GM12878 (cell line): ENCODE measurements at regions not wholly inside any gene's neighbourhood (a gene's known extent, or its start where the extent isn't known, plus 50 kb on each side); places are given as distances from the start of the nearest gene placed in this dataset.

ENCODE experiments used
- BRCA1 ChIP-seq: IDR thresholded peaks from 2 replicates; pipeline ENCODE4 v1.6.1; 2011; ENCODE audit warnings: low read depth, low read length, improper control_type of control experiment
- CBFB ChIP-seq: IDR thresholded peaks from 2 replicates; pipeline ENCODE4 v1.6.1; 2016; ENCODE audit warnings: antibody characterized with exemption, low read depth
- CEBPB ChIP-seq, 2 experiments: fragments of 150-350 bp in 1 of 2; IDR thresholded peaks; 2 replicates each; pipeline ENCODE4 v1.6.1; 2012 to 2014; ENCODE audit warnings: low read depth in 2 of 2, low read length in 2 of 2, borderline replicate concordance in 1 of 2, inconsistent platforms in 1 of 2
- CTCF ChIP-seq, 3 experiments: IDR thresholded peaks in 2 of 3; conservative IDR thresholded peaks in 1 of 3; 2 replicates each; pipeline ENCODE4 v1.5.1; 2011; ENCODE audit warnings: low read depth in 3 of 3, low read length in 3 of 3, mild to moderate bottlenecking in 3 of 3, control low read depth in 2 of 3, moderate library complexity in 2 of 3, inconsistent platforms in 1 of 3, mixed read lengths in 1 of 3; ENCODE audit not compliant: control insufficient read depth in 2 of 3, insufficient read depth in 1 of 3; ENCODE audit errors: extremely low read depth in 1 of 3
- EP300 ChIP-seq, 2 experiments: fragments of 150-350 bp in 1 of 2; IDR thresholded peaks; 2 replicates each; pipeline ENCODE4 v1.6.1; 2011 to 2012; ENCODE audit warnings: low read depth in 2 of 2, low read length in 2 of 2, borderline replicate concordance in 1 of 2, improper control_type of control experiment in 1 of 2, inconsistent platforms in 1 of 2; ENCODE audit not compliant: control insufficient read depth in 1 of 2
- IKZF2 ChIP-seq, 2 experiments: fragments of 450-650 bp; IDR thresholded peaks; 2 replicates each; pipeline ENCODE4 v1.6.1; 2017; ENCODE audit warnings: mild to moderate bottlenecking in 2 of 2, moderate library complexity in 2 of 2
- MTA3 ChIP-seq: IDR thresholded peaks from 2 replicates; pipeline ENCODE4 v1.6.1; 2012; ENCODE audit warnings: low read length, inconsistent platforms, borderline replicate concordance
- MYB ChIP-seq: fragments of 150-350 bp; IDR thresholded peaks from 2 replicates; pipeline ENCODE4 v1.6.1; 2014; ENCODE audit warnings: mild to moderate bottlenecking, low read depth, low read length, borderline replicate concordance
- MYC ChIP-seq: IDR thresholded peaks from 2 replicates; pipeline ENCODE4 v1.6.1; 2011; ENCODE audit warnings: mild to moderate bottlenecking, low read length, moderate library complexity, inconsistent platforms; ENCODE audit not compliant: insufficient read depth, insufficient replicate concordance, insufficient read length, severe bottlenecking
- NFIC ChIP-seq: IDR thresholded peaks from 2 replicates; pipeline ENCODE4 v1.6.1; 2012; ENCODE audit warnings: low read depth, mild to moderate bottlenecking, inconsistent platforms, low read length, moderate library complexity
- NFXL1 ChIP-seq: fragments of 450-650 bp; IDR thresholded peaks from 2 replicates; pipeline ENCODE4 v1.6.1; 2017; ENCODE audit warnings: antibody characterized with exemption, mild to moderate bottlenecking, borderline replicate concordance
- SMC3 ChIP-seq: IDR thresholded peaks from 2 replicates; pipeline ENCODE4 v1.6.1; 2011; ENCODE audit warnings: low read length, improper control_type of control experiment, borderline replicate concordance
- SREBF2 ChIP-seq: IDR thresholded peaks from 2 replicates; pipeline ENCODE4 v1.6.1; 2012; ENCODE audit warnings: mild to moderate bottlenecking, low read length
- YY1 ChIP-seq: IDR thresholded peaks from 2 replicates; pipeline ENCODE4 v1.6.1; 2011; ENCODE audit warnings: low read depth, mild to moderate bottlenecking, low read length
- ZBTB11 ChIP-seq: fragments of 450-650 bp; formaldehyde crosslinking; IDR thresholded peaks from 2 replicates; pipeline ENCODE4 v1.5.0; 2022; ENCODE audit warnings: mild to moderate bottlenecking, missing genetic modification characterization
- ZBTB33 ChIP-seq: fragments of 450-650 bp; IDR thresholded peaks from 2 replicates; pipeline ENCODE4 v1.6.1; 2017; ENCODE audit warnings: mild to moderate bottlenecking
- ZNF24 ChIP-seq: fragments of 450-650 bp; IDR thresholded peaks from 2 replicates; pipeline ENCODE4 v1.6.1; 2017; ENCODE audit warnings: antibody characterized with exemption, mild to moderate bottlenecking
- ZSCAN29 ChIP-seq: fragments of 450-650 bp; IDR thresholded peaks from 2 replicates; pipeline ENCODE4 v1.6.1; 2017; ENCODE audit warnings: mild to moderate bottlenecking, moderate library complexity
- TF ChIP-seq, protein P1 (sequence below): fragments of 450-650 bp; IDR thresholded peaks from 2 replicates; pipeline ENCODE4 v1.6.1; 2017; ENCODE audit warnings: mild to moderate bottlenecking, moderate library complexity

DNA sequence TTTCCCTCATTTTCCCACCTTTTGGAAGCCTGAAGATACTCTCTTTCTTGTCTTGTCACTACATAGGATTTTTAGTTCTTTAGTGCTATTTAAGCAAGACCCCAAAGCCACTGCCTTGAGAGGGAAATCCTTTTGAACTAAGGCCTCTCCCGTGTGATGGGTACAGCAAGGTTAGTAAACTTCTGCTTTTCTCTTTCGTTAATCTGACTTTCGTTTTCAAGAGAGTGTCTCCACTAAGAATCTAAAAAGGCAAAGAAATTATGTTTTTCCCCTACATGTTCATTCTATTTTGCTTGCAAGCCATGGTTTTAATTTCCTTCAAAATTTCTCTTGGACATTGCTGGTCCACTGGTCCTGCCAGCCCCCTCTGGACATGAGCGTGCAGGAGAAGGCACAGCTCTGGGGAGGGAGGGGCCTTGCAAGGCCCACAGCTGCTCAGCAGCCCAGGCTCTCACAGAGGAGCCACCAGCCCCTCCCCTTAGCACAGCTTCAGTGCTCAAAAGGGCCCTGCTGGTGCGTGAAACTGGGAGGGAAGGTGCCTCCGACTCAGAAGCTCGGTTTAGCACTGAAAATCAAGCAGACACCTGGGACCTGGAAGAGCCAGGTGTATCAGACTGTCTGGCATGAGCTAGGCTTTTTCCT is 210.9 kb upstream of the GALNT2 start (continued):
- TF ChIP-seq YY1 (no peak), MYC (no peak), MTA3 (no peak), SMC3 (peak; percentile 8; the same call in 1 of the 2 replicates), CTCF (IDR thresholded peaks at IDR 0.05 in 2 of 3, conservative IDR thresholded peaks at IDR 0.05 in 1 of 3; ENCODE audit: control insufficient read depth in 2 of 3, extremely low read depth in 1 of 3, insufficient read depth in 1 of 3, low read depth in 3 of 3, low read length in 3 of 3) (no peak), CBFB (no peak), BRCA1 (no peak), ZNF24 (no peak), SREBF2 (no peak), EP300 (IDR thresholded peaks at IDR 0.05; ENCODE audit: borderline replicate concordance in 1 of 2, control insufficient read depth in 1 of 2, low read depth in 2 of 2, low read length in 2 of 2) (0 out of 4 replicates have a peak, but pooled peaks of 1 of the 2 experiments have one; percentile 11), NFIC (no peak), ZBTB11 (CRISPR knock-in tag) (no peak), NFXL1 (no peak), MYB (no peak), CEBPB (IDR thresholded peaks at IDR 0.05; ENCODE audit: borderline replicate concordance in 1 of 2, low read depth in 2 of 2, low read length in 2 of 2) (no peak), ZBTB33 (no peak), ZSCAN29 (no peak), IKZF2 (IDR thresholded peaks at IDR 0.05) (peak; percentile 24 to 29; a peak in 1 of 4 replicates)
- TF ChIP-seq, protein P1, sequence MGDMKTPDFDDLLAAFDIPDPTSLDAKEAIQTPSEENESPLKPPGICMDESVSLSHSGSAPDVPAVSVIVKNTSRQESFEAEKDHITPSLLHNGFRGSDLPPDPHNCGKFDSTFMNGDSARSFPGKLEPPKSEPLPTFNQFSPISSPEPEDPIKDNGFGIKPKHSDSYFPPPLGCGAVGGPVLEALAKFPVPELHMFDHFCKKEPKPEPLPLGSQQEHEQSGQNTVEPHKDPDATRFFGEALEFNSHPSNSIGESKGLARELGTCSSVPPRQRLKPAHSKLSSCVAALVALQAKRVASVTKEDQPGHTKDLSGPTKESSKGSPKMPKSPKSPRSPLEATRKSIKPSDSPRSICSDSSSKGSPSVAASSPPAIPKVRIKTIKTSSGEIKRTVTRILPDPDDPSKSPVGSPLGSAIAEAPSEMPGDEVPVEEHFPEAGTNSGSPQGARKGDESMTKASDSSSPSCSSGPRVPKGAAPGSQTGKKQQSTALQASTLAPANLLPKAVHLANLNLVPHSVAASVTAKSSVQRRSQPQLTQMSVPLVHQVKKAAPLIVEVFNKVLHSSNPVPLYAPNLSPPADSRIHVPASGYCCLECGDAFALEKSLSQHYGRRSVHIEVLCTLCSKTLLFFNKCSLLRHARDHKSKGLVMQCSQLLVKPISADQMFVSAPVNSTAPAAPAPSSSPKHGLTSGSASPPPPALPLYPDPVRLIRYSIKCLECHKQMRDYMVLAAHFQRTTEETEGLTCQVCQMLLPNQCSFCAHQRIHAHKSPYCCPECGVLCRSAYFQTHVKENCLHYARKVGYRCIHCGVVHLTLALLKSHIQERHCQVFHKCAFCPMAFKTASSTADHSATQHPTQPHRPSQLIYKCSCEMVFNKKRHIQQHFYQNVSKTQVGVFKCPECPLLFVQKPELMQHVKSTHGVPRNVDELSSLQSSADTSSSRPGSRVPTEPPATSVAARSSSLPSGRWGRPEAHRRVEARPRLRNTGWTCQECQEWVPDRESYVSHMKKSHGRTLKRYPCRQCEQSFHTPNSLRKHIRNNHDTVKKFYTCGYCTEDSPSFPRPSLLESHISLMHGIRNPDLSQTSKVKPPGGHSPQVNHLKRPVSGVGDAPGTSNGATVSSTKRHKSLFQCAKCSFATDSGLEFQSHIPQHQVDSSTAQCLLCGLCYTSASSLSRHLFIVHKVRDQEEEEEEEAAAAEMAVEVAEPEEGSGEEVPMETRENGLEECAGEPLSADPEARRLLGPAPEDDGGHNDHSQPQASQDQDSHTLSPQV: no peak
